ENCODE measurements at regions not wholly inside any gene's neighbourhood (a gene's known extent, or its start where the extent isn't known, plus 50 kb on each side); places are given as distances from the start of the nearest gene placed in this dataset.

- TF ChIP-seq CTCF (IDR thresholded peaks at IDR 0.05) = no peak
- TF ChIP-seq EZH2phosphoT487 (IDR thresholded peaks at IDR 0.05) = no peak
- no peak for TF ChIP-seq EZH2 (IDR thresholded peaks at IDR 0.05)
These were observed 215.4 kb downstream of the HDGFL1 start for GRCh38 chr6:22784601-22785410.

Measured in neural progenitor cell (in vitro differentiated cells).